GM23338 (cell line): ENCODE measurements at regions not wholly inside any gene's neighbourhood (a gene's known extent, or its start where the extent isn't known, plus 50 kb on each side); places are given as distances from the start of the nearest gene placed in this dataset.

Source experiments
- ATAC-seq: fragments of 200-7000 bp; cut with Tn5 transposase; 3 replicates; pipeline ENCODE4 v1.9.1; 2020
- DNase-seq: peaks from one replicate; pipeline ENCODE4 v3.0.0-alpha.2; 2015; ENCODE audit warnings: low spot score
- H2AFZ ChIP-seq: fragments of 200-600 bp; sonication (generic); 2 replicates; pipeline ENCODE4 v1.8.0; 2016; ENCODE audit warnings: antibody characterized with exemption, mild to moderate bottlenecking, moderate library complexity
- H3F3A ChIP-seq: fragments of 200-600 bp; sonication (generic); replicated peaks from 2 replicates; pipeline ENCODE4 v1.8.0; 2017; ENCODE audit warnings: antibody characterized with exemption, mixed run types, low read depth
- H3K27ac ChIP-seq: fragments of 200-600 bp; sonication (generic); 2 replicates; pipeline ENCODE4 v1.6.1; 2016; ENCODE audit warnings: low read depth
- H3K27me3 ChIP-seq: fragments of 200-600 bp; sonication (generic); 2 replicates; pipeline ENCODE4 v1.8.0; 2016; ENCODE audit warnings: mild to moderate bottlenecking, mixed run types, moderate library complexity; ENCODE audit not compliant: insufficient read depth
- H3K36me3 ChIP-seq: fragments of 200-600 bp; sonication (generic); 2 replicates; pipeline ENCODE4 v1.8.0; 2016; ENCODE audit warnings: mild to moderate bottlenecking; ENCODE audit not compliant: insufficient read depth
- H3K4me1 ChIP-seq: fragments of 200-600 bp; sonication (generic); 2 replicates; pipeline ENCODE4 v1.8.0; 2016; ENCODE audit warnings: mild to moderate bottlenecking, moderate library complexity; ENCODE audit not compliant: insufficient read depth
- H3K4me2 ChIP-seq: fragments of 200-600 bp; sonication (generic); 2 replicates; pipeline ENCODE4 v1.7.1; 2017; ENCODE audit warnings: mixed run types
- H3K4me3 ChIP-seq: fragments of 200-600 bp; sonication (generic); 2 replicates; pipeline ENCODE4 v1.6.1; 2016; ENCODE audit warnings: mixed run types
- H3K79me2 ChIP-seq: fragments of 200-600 bp; sonication (generic); replicated peaks from 2 replicates; pipeline ENCODE4 v1.8.0; 2017; ENCODE audit warnings: mild to moderate bottlenecking; ENCODE audit not compliant: insufficient read depth
- H3K9me2 ChIP-seq: fragments of 200-600 bp; sonication (generic); 2 replicates; pipeline ENCODE4 v1.8.0; 2017; ENCODE audit not compliant: insufficient read depth
- H4K20me1 ChIP-seq: fragments of 200-600 bp; sonication (generic); replicated peaks from 2 replicates; pipeline ENCODE4 v1.8.0; 2017; ENCODE audit warnings: mild to moderate bottlenecking; ENCODE audit not compliant: insufficient read depth
- H3K27ac Mint-ChIP-seq: 2 replicates; pipeline ENCODE4 v1.8.0; 2020; ENCODE audit warnings: inconsistent platforms, mild to moderate bottlenecking, moderate library complexity, mixed read lengths
- H3K27me3 Mint-ChIP-seq: 3 replicates; pipeline ENCODE4 v1.8.0; 2022; ENCODE audit warnings: low read depth, mild to moderate bottlenecking, moderate library complexity, mixed read lengths, inconsistent platforms; ENCODE audit not compliant: insufficient read depth, poor library complexity
- H3K36me3 Mint-ChIP-seq: 3 replicates; pipeline ENCODE4 v1.8.0; 2021; ENCODE audit warnings: low read depth, mild to moderate bottlenecking, inconsistent platforms, moderate library complexity, mixed read lengths
- H3K4me1 Mint-ChIP-seq: 3 replicates; pipeline ENCODE4 v1.8.0; 2020; ENCODE audit warnings: mild to moderate bottlenecking, inconsistent platforms, mixed read lengths
- H3K4me3 Mint-ChIP-seq: 3 replicates; pipeline ENCODE4 v1.8.0; 2021; ENCODE audit warnings: moderate library complexity, mild to moderate bottlenecking, inconsistent platforms, mixed read lengths
- H3K9me3 Mint-ChIP-seq: 3 replicates; pipeline ENCODE4 v1.8.0; 2020; ENCODE audit warnings: moderate library complexity, mild to moderate bottlenecking, inconsistent platforms, mixed read lengths
- CREB1 ChIP-seq: fragments of 250-450 bp; sonication (Bioruptor Pico); IDR thresholded peaks from 2 replicates; pipeline ENCODE4 v1.5.0; 2020; ENCODE audit warnings: low read depth, mild to moderate bottlenecking, moderate library complexity
- CTCF ChIP-seq, 2 experiments: fragments of 200-600 bp in 1 of 2; sonication (generic) in 1 of 2; conservative IDR thresholded peaks; 2 replicates each; pipeline versions ENCODE4 v1.5.1 to v1.6.1; 2016 to 2017; ENCODE audit warnings: antibody characterized with exemption in 2 of 2, low read depth in 2 of 2, mild to moderate bottlenecking in 2 of 2, moderate library complexity in 1 of 2
- ETS1 ChIP-seq: IDR thresholded peaks from 2 replicates; pipeline ENCODE4 v1.6.1; 2016; ENCODE audit warnings: antibody characterized with exemption
- EZH2 ChIP-seq: fragments of 200-600 bp; sonication (generic); IDR thresholded peaks from one replicate; pipeline ENCODE4 v1.8.0; 2017; ENCODE audit warnings: antibody characterized with exemption, mild to moderate bottlenecking, low read depth; ENCODE audit not compliant: unreplicated experiment
- EZH2phosphoT487 ChIP-seq: fragments of 200-600 bp; sonication (generic); IDR thresholded peaks from one replicate; pipeline ENCODE4 v1.8.1; 2018; ENCODE audit warnings: antibody characterized with exemption; ENCODE audit not compliant: unreplicated experiment
- JUNB ChIP-seq: IDR thresholded peaks from one replicate; pipeline ENCODE4 v1.6.1; 2016; ENCODE audit warnings: antibody characterized with exemption; ENCODE audit not compliant: unreplicated experiment
- NANOG ChIP-seq: IDR thresholded peaks from 2 replicates; pipeline ENCODE4 v1.6.1; 2016; ENCODE audit warnings: antibody characterized with exemption, borderline replicate concordance
- POLR2AphosphoS5 ChIP-seq: IDR thresholded peaks from 2 replicates; pipeline ENCODE4 v1.6.1; 2016; ENCODE audit warnings: antibody characterized with exemption, low read depth
- REST ChIP-seq: IDR thresholded peaks from one replicate; pipeline ENCODE4 v1.6.1; 2018; ENCODE audit warnings: antibody characterized with exemption; ENCODE audit not compliant: unreplicated experiment
- STAT1 ChIP-seq: IDR thresholded peaks from one replicate; pipeline ENCODE4 v1.6.1; 2016; ENCODE audit warnings: antibody characterized with exemption; ENCODE audit not compliant: unreplicated experiment
- ZNF114 ChIP-seq: fragments of 250-450 bp; sonication (Bioruptor Pico); IDR thresholded peaks from 2 replicates; pipeline ENCODE4 v1.5.0; 2020; ENCODE audit warnings: mild to moderate bottlenecking, moderate library complexity
- ZNF331 ChIP-seq: fragments of 250-450 bp; sonication (Bioruptor Pico); IDR thresholded peaks from 2 replicates; pipeline ENCODE4 v1.5.0; 2020; ENCODE audit warnings: low read depth, mild to moderate bottlenecking, moderate library complexity
- ZNF462 ChIP-seq: fragments of 250-450 bp; sonication (Bioruptor Pico); IDR thresholded peaks from 2 replicates; pipeline ENCODE4 v1.5.0; 2020; ENCODE audit warnings: mild to moderate bottlenecking, moderate library complexity

- Histone ChIP-seq H4K20me1 (no peaks in the 10 kb centered on the region), H3K4me3 (no peak overlapping the region), H3K9me2 (0 out of 2 replicates have a peak, but pooled peaks cover 1% of the 10 kb centered on the region), H3K79me2 (no peaks in the 10 kb centered on the region), H3F3A (no peaks in the 10 kb centered on the region), H3K27ac (no peak overlapping the region), H3K27me3 (no peaks in the 10 kb centered on the region), H3K4me1 (no peaks in the 10 kb centered on the region), H3K36me3 (no peaks in the 10 kb centered on the region; the same call in 1 of the 2 replicates), H3K4me2 (no peak overlapping the region), H2AFZ (no peak overlapping the region)
- H3K4me3 Mint-ChIP-seq: no peak overlapping the region
- H3K27ac Mint-ChIP-seq: no peak overlapping the region
- ATAC-seq (no peak), DNase-seq (no peak)
- peaks cover 8% of the 10 kb centered on the region; the same call in 2 of the 3 replicates for H3K36me3 Mint-ChIP-seq
- no peak for TF ChIP-seq JUNB
- TF ChIP-seq REST: no peak
- TF ChIP-seq ETS1: no peak
- no peak for TF ChIP-seq NANOG
- no peak for TF ChIP-seq STAT1
- no peak for TF ChIP-seq ZNF462 (CRISPR knock-in tag)
- TF ChIP-seq CTCF (conservative IDR thresholded peaks at IDR 0.05; ENCODE audit: low read depth in 2 of 2): no peak
- TF ChIP-seq EZH2phosphoT487: no peak
- TF ChIP-seq ZNF114 (CRISPR knock-in tag): no peak
- TF ChIP-seq ZNF331 (CRISPR knock-in tag): no peak
- no peak for TF ChIP-seq EZH2
- no peak for TF ChIP-seq POLR2AphosphoS5
- no peak for TF ChIP-seq CREB1 (CRISPR knock-in tag)
- H3K27me3 Mint-ChIP-seq: no peaks in the 10 kb centered on the region
- H3K4me1 Mint-ChIP-seq: peaks cover 4% of the 10 kb centered on the region; the same call in 2 of the 3 replicates
- H3K9me3 Mint-ChIP-seq: peaks cover 10% of the 10 kb centered on the region; the same call in 2 of the 3 replicates
These were observed 389.2 kb upstream of the NUDT12 start for GRCh38 chr5:103951776-103952175.
